ENCODE measurements at regions not wholly inside any gene's neighbourhood (a gene's known extent, or its start where the extent isn't known, plus 50 kb on each side); places are given as distances from the start of the nearest gene placed in this dataset.
"Not testable (repeated sequence)": the region's sequence is repeated elsewhere in the genome, so short reads cannot be mapped to it uniquely, and the experiment has no call there.

- no peak overlapping the region for H3K4me3 Mint-ChIP-seq
- POLR2A ChIA-PET = no interaction called here
- no peak overlapping the region for H3K27ac Mint-ChIP-seq
- ATAC-seq (no peak), DNase-seq (no peak)
- H3K36me3 Mint-ChIP-seq (ENCODE audit: low read depth) = no peaks in the 10 kb centered on the region
- H3K27me3 Mint-ChIP-seq (ENCODE audit: low read depth) = no peaks in the 10 kb centered on the region
- CTCF ChIA-PET = no interaction called here
- H3K9me3 Mint-ChIP-seq (ENCODE audit: insufficient read depth) = no peaks in the 10 kb centered on the region
- H3K4me1 Mint-ChIP-seq (ENCODE audit: low read depth) = peaks cover 4% of the 10 kb centered on the region
Measured at GRCh38 chr1:55813618-55814017, 598.5 kb upstream of the USP24 start.

DNA sequence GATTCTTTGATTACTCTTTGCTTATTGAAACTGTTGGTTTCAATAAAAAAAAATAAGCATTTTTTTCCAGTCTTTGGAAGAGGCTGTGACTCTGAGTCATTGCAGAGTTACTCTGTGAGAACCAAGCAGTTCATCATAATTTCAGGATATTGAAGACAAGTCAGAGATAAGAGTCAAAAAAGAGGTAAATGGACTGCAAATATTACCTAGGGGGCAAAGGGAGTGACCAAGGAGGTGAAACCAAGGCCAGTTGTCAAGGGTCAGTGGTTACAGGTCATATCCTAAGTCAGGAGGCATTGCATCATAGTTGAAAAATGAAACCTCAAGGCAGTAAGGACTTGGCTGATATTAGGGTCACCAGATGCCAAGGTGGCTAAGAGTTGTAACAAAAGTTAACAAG is 597.1 kb upstream of the USP24 start:
- Mint-ChIP-seq H3K9me3 (ENCODE audit: insufficient read depth) (no peaks in the 10 kb centered on the region), H3K27me3 (ENCODE audit: low read depth) (no peaks in the 10 kb centered on the region), H3K4me1 (ENCODE audit: low read depth) (peaks cover 4% of the 10 kb centered on the region), H3K4me3 (no peak overlapping the region), H3K27ac (no peak overlapping the region), H3K36me3 (ENCODE audit: low read depth) (no peaks in the 10 kb centered on the region)
- no peak for ATAC-seq
- DNase-seq = no peak
- CTCF ChIA-PET = no interaction called here
- POLR2A ChIA-PET = no interaction called here

DNA sequence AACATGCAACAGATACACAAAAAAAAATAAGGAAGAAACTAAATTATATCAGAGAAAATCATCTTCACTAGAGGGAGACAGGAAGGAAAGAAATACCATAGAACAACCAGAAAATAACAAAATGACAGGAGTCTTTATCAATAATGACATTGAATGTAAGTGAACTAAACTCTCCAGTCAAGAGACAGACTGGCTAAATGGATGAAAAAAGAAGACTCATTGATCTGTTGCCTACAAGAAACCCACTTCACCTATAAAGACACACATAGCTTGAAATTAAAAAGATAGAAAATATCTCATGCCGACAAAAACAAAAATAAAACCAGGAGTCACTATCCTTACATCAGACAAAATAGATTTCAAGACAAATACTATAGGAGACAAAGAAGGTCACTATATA is 593.1 kb upstream of the USP24 start:
- H3K4me1 Mint-ChIP-seq (ENCODE audit: low read depth) = no peaks in the 10 kb centered on the region
- H3K4me3 Mint-ChIP-seq = no peak overlapping the region
- no peaks in the 10 kb centered on the region for H3K27me3 Mint-ChIP-seq (ENCODE audit: low read depth)
- no peaks in the 10 kb centered on the region for H3K36me3 Mint-ChIP-seq (ENCODE audit: low read depth)
- DNase-seq (no peak), ATAC-seq (no peak)
- ChIA-PET POLR2A (no interaction called here), CTCF (no interaction called here)
- H3K27ac Mint-ChIP-seq = no peak overlapping the region
- no peaks in the 10 kb centered on the region for H3K9me3 Mint-ChIP-seq (ENCODE audit: insufficient read depth)

DNA sequence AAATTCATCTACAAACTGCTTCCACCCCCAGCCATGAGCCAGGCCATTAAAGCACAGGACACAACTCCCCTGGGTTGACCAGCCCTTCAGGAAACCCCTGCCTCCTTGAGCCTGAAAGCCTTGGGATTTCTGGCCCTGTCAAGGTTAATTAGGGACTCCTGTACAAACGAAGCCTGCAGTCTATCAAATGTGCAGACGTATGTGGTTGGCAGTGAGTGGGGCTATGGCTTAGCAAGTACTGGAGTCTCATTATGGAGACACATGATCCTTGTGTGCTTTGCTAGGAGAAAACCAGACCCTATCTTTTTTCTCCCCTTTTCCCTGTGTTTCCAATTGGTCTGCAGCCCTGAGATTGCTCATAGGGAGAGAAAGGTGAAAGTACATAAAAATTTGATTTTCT is 588.3 kb upstream of the USP24 start:
- Mint-ChIP-seq H3K27me3 (ENCODE audit: low read depth) (no peaks in the 10 kb centered on the region), H3K9me3 (ENCODE audit: insufficient read depth) (no peaks in the 10 kb centered on the region), H3K4me3 (no peak overlapping the region), H3K27ac (no peak overlapping the region), H3K4me1 (ENCODE audit: low read depth) (no peaks in the 10 kb centered on the region), H3K36me3 (ENCODE audit: low read depth) (no peaks in the 10 kb centered on the region)
- ATAC-seq (no peak), DNase-seq (no peak)
- ChIA-PET POLR2A (no interaction called here), CTCF (no interaction called here)

DNA sequence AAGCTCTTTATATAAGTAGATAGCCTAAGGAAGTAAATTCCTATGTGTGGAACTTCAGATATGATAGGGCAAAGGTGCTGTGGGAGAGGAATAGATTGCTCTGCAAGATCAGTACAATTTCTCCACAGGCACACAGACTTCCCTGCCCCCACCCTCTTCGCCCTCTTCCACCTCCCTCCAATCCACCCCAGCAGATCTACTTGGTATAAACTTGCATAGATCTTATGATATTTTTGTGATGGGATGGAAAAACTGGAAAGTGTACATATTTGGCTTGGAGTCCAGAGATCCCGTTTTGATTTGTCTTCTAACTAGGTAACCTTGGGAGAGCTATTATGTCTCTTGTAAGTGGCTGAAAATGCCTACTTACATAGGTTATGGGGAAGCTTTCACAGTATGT is 586.3 kb upstream of the USP24 start:
- Mint-ChIP-seq H3K36me3 (ENCODE audit: low read depth) (no peaks in the 10 kb centered on the region), H3K4me1 (ENCODE audit: low read depth) (no peaks in the 10 kb centered on the region), H3K9me3 (ENCODE audit: insufficient read depth) (no peaks in the 10 kb centered on the region), H3K4me3 (no peak overlapping the region), H3K27me3 (ENCODE audit: low read depth) (no peaks in the 10 kb centered on the region), H3K27ac (no peak overlapping the region)
- ChIA-PET CTCF (no interaction called here), POLR2A (no interaction called here)
- no peak for ATAC-seq
- no peak for DNase-seq

- ATAC-seq (no peak), DNase-seq (no peak)
- ChIA-PET POLR2A (no interaction called here), CTCF (no interaction called here)
- Mint-ChIP-seq H3K4me1 (ENCODE audit: low read depth) (no peaks in the 10 kb centered on the region), H3K27me3 (ENCODE audit: low read depth) (no peaks in the 10 kb centered on the region), H3K9me3 (ENCODE audit: insufficient read depth) (no peaks in the 10 kb centered on the region), H3K4me3 (no peak overlapping the region), H3K36me3 (ENCODE audit: low read depth) (no peaks in the 10 kb centered on the region), H3K27ac (no peak overlapping the region)
Measured at GRCh38 chr1:55800503-55800902, 585.3 kb upstream of the USP24 start.

- H3K4me3 Mint-ChIP-seq = no peak overlapping the region
- ATAC-seq = no peak
- ChIA-PET POLR2A (no interaction called here), CTCF (no interaction called here)
- no peaks in the 10 kb centered on the region for H3K36me3 Mint-ChIP-seq (ENCODE audit: low read depth)
- DNase-seq = no peak
- no peaks in the 10 kb centered on the region for H3K4me1 Mint-ChIP-seq (ENCODE audit: low read depth)
- H3K27ac Mint-ChIP-seq = no peak overlapping the region
- no peaks in the 10 kb centered on the region for H3K9me3 Mint-ChIP-seq (ENCODE audit: insufficient read depth)
- H3K27me3 Mint-ChIP-seq (ENCODE audit: low read depth) = no peaks in the 10 kb centered on the region
Measured at GRCh38 chr1:55793856-55794255, 578.7 kb upstream of the USP24 start.

- no peaks in the 10 kb centered on the region for H3K9me3 Mint-ChIP-seq (ENCODE audit: insufficient read depth)
- no peaks in the 10 kb centered on the region for H3K36me3 Mint-ChIP-seq (ENCODE audit: low read depth)
- DNase-seq = no peak
- H3K27ac Mint-ChIP-seq = no peak overlapping the region
- ChIA-PET POLR2A (interaction anchor here (0.5 kb wide), 1 partner anchor 678 kb away, joined by 3 read pairs; no protein-coding TSS in a partner anchor), CTCF (no interaction called here)
- H3K27me3 Mint-ChIP-seq (ENCODE audit: low read depth) = no peaks in the 10 kb centered on the region
- H3K4me1 Mint-ChIP-seq (ENCODE audit: low read depth) = no peaks in the 10 kb centered on the region
- no peak overlapping the region for H3K4me3 Mint-ChIP-seq
- ATAC-seq = no peak
Measured at GRCh38 chr1:55792870-55793269, 577.7 kb upstream of the USP24 start.

- ATAC-seq = no peak
- H3K27me3 Mint-ChIP-seq (ENCODE audit: low read depth) = no peaks in the 10 kb centered on the region
- H3K4me1 Mint-ChIP-seq (ENCODE audit: low read depth) = no peaks in the 10 kb centered on the region
Measured at GRCh38 chr1:55789466-55789865, 574.3 kb upstream of the USP24 start.

GRCh38 chr1:55786396-55786795 is 571.2 kb upstream of the USP24 start:
- ChIA-PET CTCF (no interaction called here), POLR2A (no interaction called here)
- no peak for DNase-seq
- Mint-ChIP-seq H3K4me1 (ENCODE audit: low read depth) (no peaks in the 10 kb centered on the region), H3K9me3 (ENCODE audit: insufficient read depth) (peaks cover 4% of the 10 kb centered on the region), H3K36me3 (ENCODE audit: low read depth) (no peaks in the 10 kb centered on the region), H3K27ac (no peak overlapping the region), H3K4me3 (no peak overlapping the region), H3K27me3 (ENCODE audit: low read depth) (no peaks in the 10 kb centered on the region)
- no peak for ATAC-seq

More at GRCh38 chr1:55789466-55789865, 574.3 kb upstream of the USP24 start:
- ChIA-PET CTCF (no interaction called here), POLR2A (no interaction called here)
- H3K4me3 Mint-ChIP-seq = no peak overlapping the region
- H3K27ac Mint-ChIP-seq = no peak overlapping the region
- no peak for DNase-seq
- no peaks in the 10 kb centered on the region for H3K9me3 Mint-ChIP-seq (ENCODE audit: insufficient read depth)
- no peaks in the 10 kb centered on the region for H3K36me3 Mint-ChIP-seq (ENCODE audit: low read depth)

- H3K27me3 Mint-ChIP-seq (ENCODE audit: low read depth); H3K27ac Mint-ChIP-seq; H3K36me3 Mint-ChIP-seq (ENCODE audit: low read depth); DNase-seq; H3K4me3 Mint-ChIP-seq; CTCF ChIA-PET; POLR2A ChIA-PET; H3K4me1 Mint-ChIP-seq (ENCODE audit: low read depth); ATAC-seq; H3K9me3 Mint-ChIP-seq (ENCODE audit: insufficient read depth): not testable (repeated sequence)
Measured at GRCh38 chr1:55784941-55785450, 569.8 kb upstream of the USP24 start.

DNA sequence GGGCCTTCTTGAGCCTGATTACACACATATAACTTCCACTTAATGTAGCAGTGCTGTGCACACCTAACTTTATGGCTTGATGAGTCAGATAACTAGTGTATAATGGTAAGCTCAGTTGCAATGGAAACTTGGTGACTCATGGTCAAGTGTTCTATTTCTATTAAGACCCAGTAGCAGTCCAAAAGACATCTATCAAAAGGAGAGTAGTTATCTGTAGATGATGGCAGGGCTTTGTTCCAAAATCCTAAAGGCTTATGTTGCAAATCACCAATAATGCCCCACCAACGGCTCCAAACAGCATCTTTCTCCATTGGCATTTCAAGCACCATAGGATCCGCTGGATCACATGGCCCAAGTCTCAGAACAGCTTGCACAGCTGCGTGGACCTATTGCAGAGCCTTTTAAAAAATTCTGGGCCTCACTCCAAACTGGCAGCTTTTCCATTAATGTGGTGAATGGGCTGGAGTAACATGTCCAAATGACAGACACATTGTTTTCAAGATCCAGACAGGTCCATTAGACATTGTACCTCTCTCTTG is 566.8 kb upstream of the USP24 start:
- Mint-ChIP-seq H3K27me3 (ENCODE audit: low read depth) (no peaks in the 10 kb centered on the region), H3K27ac (no peak overlapping the region), H3K4me1 (ENCODE audit: low read depth) (no peaks in the 10 kb centered on the region), H3K9me3 (ENCODE audit: insufficient read depth) (peaks cover 4% of the 10 kb centered on the region), H3K4me3 (no peak overlapping the region), H3K36me3 (ENCODE audit: low read depth) (no peaks in the 10 kb centered on the region)
- POLR2A ChIA-PET = no interaction called here
- ATAC-seq (no peak), DNase-seq (no peak)
- CTCF ChIA-PET = no interaction called here

GRCh38 chr1:55781003-55781402 is 565.8 kb upstream of the USP24 start:
- no peaks in the 10 kb centered on the region for H3K36me3 Mint-ChIP-seq (ENCODE audit: low read depth)
- ATAC-seq (no peak), DNase-seq (no peak)
- ChIA-PET POLR2A (no interaction called here), CTCF (no interaction called here)
- H3K4me3 Mint-ChIP-seq = no peak overlapping the region
- no peaks in the 10 kb centered on the region for H3K27me3 Mint-ChIP-seq (ENCODE audit: low read depth)
- H3K9me3 Mint-ChIP-seq (ENCODE audit: insufficient read depth) = peaks cover 4% of the 10 kb centered on the region
- no peaks in the 10 kb centered on the region for H3K4me1 Mint-ChIP-seq (ENCODE audit: low read depth)
- no peak overlapping the region for H3K27ac Mint-ChIP-seq

All from activated CD8-positive, alpha-beta T cell treated with anti-CD3 and anti-CD28 coated beads, Interleukin-2, amount 10 ng/mL, durations not matched to agents 7 days and 5 days (primary cell).